Right hindlimb (tissue), 1 donor: ENCODE measurements at regions not wholly inside any gene's neighbourhood (a gene's known extent, or its start where the extent isn't known, plus 50 kb on each side); places are given as distances from the start of the nearest gene placed in this dataset.

Experiments
- DNase-seq: peaks from one replicate; pipeline ENCODE4 v3.0.0-alpha.2; 2018

- DNase-seq, result no peak
Measured at GRCh38 chr10:6763001-6763400, 182.9 kb upstream of the PRKCQ start.

GRCh38 chr10:6759961-6760360, 179.9 kb upstream of the PRKCQ start:
- DNase-seq, result no peak

- no peak for DNase-seq
Measured at GRCh38 chr10:6757158-6757557, 177.1 kb upstream of the PRKCQ start.

- DNase-seq, result peak; percentile 24
Measured at GRCh38 chr10:6756716-6757115, 176.6 kb upstream of the PRKCQ start.

GRCh38 chr10:6755781-6756460, 175.8 kb upstream of the PRKCQ start:
- DNase-seq, result no peak

GRCh38 chr10:6753644-6754043, 173.6 kb upstream of the PRKCQ start:
- DNase-seq, result no peak

GRCh38 chr10:6751363-6751762, 171.3 kb upstream of the PRKCQ start:
- DNase-seq, result no peak

- DNase-seq, result no peak
Measured at GRCh38 chr10:6748981-6749635, 169.0 kb upstream of the PRKCQ start.

- DNase-seq, result no peak
Measured at GRCh38 chr10:6748029-6748428, 168.0 kb upstream of the PRKCQ start.

- DNase-seq, result no peak
Measured at GRCh38 chr10:6746782-6747181, 166.7 kb upstream of the PRKCQ start.

GRCh38 chr10:6743291-6743849, 163.3 kb upstream of the PRKCQ start:
- no peak for DNase-seq

GRCh38 chr10:6741541-6741941, 161.5 kb upstream of the PRKCQ start:
- DNase-seq, result no peak

GRCh38 chr10:6739530-6740174, 159.6 kb upstream of the PRKCQ start:
- no peak for DNase-seq

GRCh38 chr10:6738112-6738768, 158.2 kb upstream of the PRKCQ start:
- no peak for DNase-seq

GRCh38 chr10:6737758-6738111, 157.7 kb upstream of the PRKCQ start:
- DNase-seq, result no peak

GRCh38 chr10:6737080-6737641, 157.1 kb upstream of the PRKCQ start:
- DNase-seq, result no peak

GRCh38 chr10:6734286-6734685, 154.2 kb upstream of the PRKCQ start:
- DNase-seq, result no peak

- peak; percentile 64 for DNase-seq
Measured at GRCh38 chr10:6729861-6730344, 149.8 kb upstream of the PRKCQ start.

- DNase-seq, result peak; percentile 42
Measured at GRCh38 chr10:6729071-6729774, 149.1 kb upstream of the PRKCQ start.

- DNase-seq, result no peak
Measured at GRCh38 chr10:6726924-6727323, 146.8 kb upstream of the PRKCQ start.

GRCh38 chr10:6722616-6723004, 142.5 kb upstream of the PRKCQ start:
- no peak for DNase-seq

- DNase-seq, result peak; percentile 52
Measured at GRCh38 chr10:6721964-6722615, 142.0 kb upstream of the PRKCQ start.
